ENCODE measurements at regions not wholly inside any gene's neighbourhood (a gene's known extent, or its start where the extent isn't known, plus 50 kb on each side); places are given as distances from the start of the nearest gene placed in this dataset.

GRCh38 chr2:139099721-139100120 lies 319.5 kb upstream of the NXPH2 start:
- TF ChIP-seq, protein P1, sequence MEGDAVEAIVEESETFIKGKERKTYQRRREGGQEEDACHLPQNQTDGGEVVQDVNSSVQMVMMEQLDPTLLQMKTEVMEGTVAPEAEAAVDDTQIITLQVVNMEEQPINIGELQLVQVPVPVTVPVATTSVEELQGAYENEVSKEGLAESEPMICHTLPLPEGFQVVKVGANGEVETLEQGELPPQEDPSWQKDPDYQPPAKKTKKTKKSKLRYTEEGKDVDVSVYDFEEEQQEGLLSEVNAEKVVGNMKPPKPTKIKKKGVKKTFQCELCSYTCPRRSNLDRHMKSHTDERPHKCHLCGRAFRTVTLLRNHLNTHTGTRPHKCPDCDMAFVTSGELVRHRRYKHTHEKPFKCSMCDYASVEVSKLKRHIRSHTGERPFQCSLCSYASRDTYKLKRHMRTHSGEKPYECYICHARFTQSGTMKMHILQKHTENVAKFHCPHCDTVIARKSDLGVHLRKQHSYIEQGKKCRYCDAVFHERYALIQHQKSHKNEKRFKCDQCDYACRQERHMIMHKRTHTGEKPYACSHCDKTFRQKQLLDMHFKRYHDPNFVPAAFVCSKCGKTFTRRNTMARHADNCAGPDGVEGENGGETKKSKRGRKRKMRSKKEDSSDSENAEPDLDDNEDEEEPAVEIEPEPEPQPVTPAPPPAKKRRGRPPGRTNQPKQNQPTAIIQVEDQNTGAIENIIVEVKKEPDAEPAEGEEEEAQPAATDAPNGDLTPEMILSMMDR (IDR thresholded peaks at IDR 0.05; ENCODE audit: insufficient read depth, low read length, poor library complexity, severe bottlenecking): no peak
- no peak for TF ChIP-seq EZH2phosphoT487 (conservative IDR thresholded peaks at IDR 0.05; ENCODE audit: low read length)
